ENCODE measurements at regions not wholly inside any gene's neighbourhood (a gene's known extent, or its start where the extent isn't known, plus 50 kb on each side); places are given as distances from the start of the nearest gene placed in this dataset.

DNA sequence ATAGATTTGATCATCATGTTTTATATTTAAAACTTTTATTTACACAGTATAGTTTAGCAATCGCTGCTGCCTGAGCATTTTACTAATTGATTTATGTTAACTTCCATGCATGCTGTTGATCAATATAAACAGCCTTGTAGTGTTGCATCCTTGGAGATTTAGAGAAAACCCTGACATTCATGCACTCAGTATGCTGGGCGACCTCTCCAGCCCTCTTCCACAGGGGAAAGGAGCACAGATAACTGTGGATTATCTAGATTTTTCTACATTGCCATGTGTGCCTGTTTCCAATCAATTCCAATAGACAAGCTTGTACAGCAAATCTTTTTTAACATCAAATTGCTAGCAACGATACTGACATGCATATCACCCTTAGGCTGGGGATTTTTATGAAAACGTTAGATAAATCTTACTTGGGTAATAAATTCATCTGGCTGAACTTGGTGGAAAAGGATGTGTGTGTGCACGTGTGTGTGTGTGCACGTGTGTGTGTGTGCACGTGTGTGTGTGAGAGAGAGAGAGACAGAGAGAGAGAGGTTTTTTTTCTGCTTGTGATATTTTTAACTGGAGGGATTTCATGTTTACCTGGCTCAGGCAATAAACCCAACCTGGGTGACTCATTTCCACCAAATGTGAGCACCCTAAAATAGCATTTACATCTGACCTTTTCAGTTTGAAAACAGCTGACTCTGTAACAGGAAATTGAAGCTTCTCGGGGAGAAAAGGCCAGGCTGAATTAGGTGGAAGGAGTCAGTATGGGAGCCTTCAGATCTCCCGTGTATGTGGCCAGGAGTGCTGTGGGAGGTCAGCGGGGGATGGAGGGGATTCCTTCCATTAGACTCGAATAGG, 339.8 kb downstream of the PRDM2 start:
- no peak for FAIRE-seq
- Histone ChIP-seq H3K4me2 (no peak overlapping the region), H3K4me1 (no peaks in the 10 kb centered on the region), H3K4me3 (no peak overlapping the region), H3K9me3 (no peaks in the 10 kb centered on the region), H3K27ac (no peak overlapping the region)
- WGBS (ENCODE audit: missing lambda C conversion rate), result 2% methylated on average over 11 of the region's 11 CpGs
- no peak for DNase-seq (ENCODE audit: low read depth in 1 of 2, low spot score in 1 of 2)
- ATAC-seq, result no peak
- no peak for TF ChIP-seq ZSCAN20 (CRISPR knock-in tag; IDR thresholded peaks at IDR 0.05)
- no peak for TF ChIP-seq FOSB (CRISPR knock-in tag; IDR thresholded peaks at IDR 0.05)
- TF ChIP-seq, protein P1, sequence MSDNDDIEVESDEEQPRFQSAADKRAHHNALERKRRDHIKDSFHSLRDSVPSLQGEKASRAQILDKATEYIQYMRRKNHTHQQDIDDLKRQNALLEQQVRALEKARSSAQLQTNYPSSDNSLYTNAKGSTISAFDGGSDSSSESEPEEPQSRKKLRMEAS (IDR thresholded peaks at IDR 0.05), result no peak
- no peak for TF ChIP-seq NR3C1 (IDR thresholded peaks at IDR 0.05)
- TF ChIP-seq CHD4 (IDR thresholded peaks at IDR 0.05; ENCODE audit: borderline replicate concordance), result no peak
- no peak for TF ChIP-seq POLR2AphosphoS2 (conservative IDR thresholded peaks at IDR 0.05; ENCODE audit: low read length)
- TF ChIP-seq, protein P2, sequence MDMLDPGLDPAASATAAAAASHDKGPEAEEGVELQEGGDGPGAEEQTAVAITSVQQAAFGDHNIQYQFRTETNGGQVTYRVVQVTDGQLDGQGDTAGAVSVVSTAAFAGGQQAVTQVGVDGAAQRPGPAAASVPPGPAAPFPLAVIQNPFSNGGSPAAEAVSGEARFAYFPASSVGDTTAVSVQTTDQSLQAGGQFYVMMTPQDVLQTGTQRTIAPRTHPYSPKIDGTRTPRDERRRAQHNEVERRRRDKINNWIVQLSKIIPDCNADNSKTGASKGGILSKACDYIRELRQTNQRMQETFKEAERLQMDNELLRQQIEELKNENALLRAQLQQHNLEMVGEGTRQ (IDR thresholded peaks at IDR 0.05), result no peak
- no peak for TF ChIP-seq KDM5A (IDR thresholded peaks at IDR 0.05)
- ChIA-PET CTCF (no interaction called here), POLR2A (no interaction called here)

DNA sequence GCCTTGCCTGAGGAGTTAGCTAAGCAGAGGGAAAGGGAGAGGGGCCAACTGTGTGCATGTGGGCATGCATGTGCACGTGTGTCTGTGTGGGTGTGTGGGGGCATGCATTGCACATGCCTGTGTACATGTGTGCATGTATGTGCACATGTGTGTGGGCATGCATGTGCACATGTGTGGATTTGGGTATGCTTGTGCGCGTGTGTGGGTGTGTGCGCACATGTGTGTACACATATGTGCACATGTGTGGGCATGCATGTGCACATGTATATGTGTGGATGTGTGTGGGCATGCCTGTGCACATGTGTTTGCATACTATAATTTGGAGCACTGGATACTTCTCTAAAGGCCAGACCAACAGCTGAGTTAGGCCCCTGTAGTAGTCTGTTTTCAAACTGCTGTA, 350.0 kb downstream of the PRDM2 start:
- FAIRE-seq (no peak), ATAC-seq (no peak), DNase-seq (ENCODE audit: low read depth in 1 of 2, low spot score in 1 of 2) (no peak)
- H3K9me3 ChIP-seq, result no peaks in the 10 kb centered on the region
- TF ChIP-seq, protein P3, sequence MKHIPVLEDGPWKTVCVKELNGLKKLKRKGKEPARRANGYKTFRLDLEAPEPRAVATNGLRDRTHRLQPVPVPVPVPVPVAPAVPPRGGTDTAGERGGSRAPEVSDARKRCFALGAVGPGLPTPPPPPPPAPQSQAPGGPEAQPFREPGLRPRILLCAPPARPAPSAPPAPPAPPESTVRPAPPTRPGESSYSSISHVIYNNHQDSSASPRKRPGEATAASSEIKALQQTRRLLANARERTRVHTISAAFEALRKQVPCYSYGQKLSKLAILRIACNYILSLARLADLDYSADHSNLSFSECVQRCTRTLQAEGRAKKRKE (CRISPR knock-in tag; IDR thresholded peaks at IDR 0.05; ENCODE audit: low read depth), result no peak
- no peak for TF ChIP-seq CEBPB (IDR thresholded peaks at IDR 0.05)
- TF ChIP-seq TP53 (CRISPR knock-in tag; IDR thresholded peaks at IDR 0.05), result no peak
- TF ChIP-seq, protein P4, sequence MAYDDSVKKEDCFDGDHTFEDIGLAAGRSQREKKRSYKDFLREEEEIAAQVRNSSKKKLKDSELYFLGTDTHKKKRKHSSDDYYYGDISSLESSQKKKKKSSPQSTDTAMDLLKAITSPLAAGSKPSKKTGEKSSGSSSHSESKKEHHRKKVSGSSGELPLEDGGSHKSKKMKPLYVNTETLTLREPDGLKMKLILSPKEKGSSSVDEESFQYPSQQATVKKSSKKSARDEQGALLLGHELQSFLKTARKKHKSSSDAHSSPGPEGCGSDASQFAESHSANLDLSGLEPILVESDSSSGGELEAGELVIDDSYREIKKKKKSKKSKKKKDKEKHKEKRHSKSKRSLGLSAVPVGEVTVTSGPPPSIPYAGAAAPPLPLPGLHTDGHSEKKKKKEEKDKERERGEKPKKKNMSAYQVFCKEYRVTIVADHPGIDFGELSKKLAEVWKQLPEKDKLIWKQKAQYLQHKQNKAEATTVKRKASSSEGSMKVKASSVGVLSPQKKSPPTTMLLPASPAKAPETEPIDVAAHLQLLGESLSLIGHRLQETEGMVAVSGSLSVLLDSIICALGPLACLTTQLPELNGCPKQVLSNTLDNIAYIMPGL (CRISPR knock-in tag; IDR thresholded peaks at IDR 0.05; ENCODE audit: borderline replicate concordance), result no peak
- no peak for TF ChIP-seq CHD2 (IDR thresholded peaks at IDR 0.05; ENCODE audit: low read length, partially characterized antibody)
- no peak for TF ChIP-seq HOXB13 (CRISPR knock-in tag; IDR thresholded peaks at IDR 0.05; ENCODE audit: low read depth)
- CTCF ChIA-PET, result no interaction called here
- POLR2A ChIA-PET, result no interaction called here
- no peaks in the 10 kb centered on the region for H3K4me1 ChIP-seq
- no peak overlapping the region for H3K4me3 ChIP-seq
- 0% methylated on average over 3 of the region's 4 CpGs for WGBS (ENCODE audit: missing lambda C conversion rate)
- H3K4me2 ChIP-seq, result no peak overlapping the region
- H3K27ac ChIP-seq, result no peak overlapping the region

DNA sequence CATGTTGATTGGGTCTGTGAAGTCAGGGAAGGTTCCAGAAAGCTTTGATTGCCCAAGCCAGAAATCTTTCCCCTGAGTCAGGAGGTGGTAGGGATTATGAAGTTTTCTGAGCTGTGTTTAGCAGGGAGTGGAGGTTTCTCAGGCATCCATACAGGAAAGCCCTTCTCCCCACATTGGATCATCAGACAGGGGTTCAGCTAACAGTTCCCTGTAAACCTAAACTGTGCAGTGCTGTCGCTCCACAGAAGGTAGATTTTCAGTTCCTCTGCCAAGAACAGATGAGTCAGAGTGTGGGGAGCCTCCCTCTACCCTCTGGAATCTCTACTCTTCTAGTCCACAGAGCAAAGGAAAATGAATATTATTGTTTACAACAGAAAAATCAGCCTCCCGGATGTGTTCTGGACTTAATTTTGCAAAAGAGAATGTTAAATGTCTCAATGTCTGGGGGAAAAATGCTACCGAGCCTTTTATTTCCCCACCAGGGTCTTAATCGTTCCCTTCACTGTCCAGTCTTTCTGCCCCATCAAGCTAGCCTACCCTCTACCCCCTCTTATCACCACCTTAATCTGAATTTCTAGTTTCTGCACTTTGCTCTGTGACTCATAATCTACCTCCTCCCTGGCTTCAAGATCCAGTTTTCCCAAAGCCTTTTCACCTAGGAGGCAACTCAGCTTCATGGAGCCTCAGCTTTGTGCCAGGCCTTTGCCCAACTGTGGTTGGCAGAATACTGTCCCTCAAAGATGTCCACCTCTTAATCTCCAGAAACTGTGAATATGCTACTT, 355.6 kb downstream of the PRDM2 start:
- no peak for ATAC-seq
- ChIA-PET POLR2A (no interaction called here), CTCF (no interaction called here)
- WGBS (ENCODE audit: missing lambda C conversion rate), result 0% methylated on average over 4 of the region's 4 CpGs
- no peaks in the 10 kb centered on the region for H3K9me3 ChIP-seq
- H3K4me3 ChIP-seq, result no peak overlapping the region
- H3K4me2 ChIP-seq, result no peak overlapping the region
- no peak overlapping the region for H3K27ac ChIP-seq
- H3K4me1 ChIP-seq, result no peaks in the 10 kb centered on the region
- no peak for FAIRE-seq
- no peak for DNase-seq (ENCODE audit: low read depth in 1 of 2, low spot score in 1 of 2)
- TF ChIP-seq FOSL2 (IDR thresholded peaks at IDR 0.05), result no peak
- TF ChIP-seq FOSL2 (CRISPR knock-in tag; IDR thresholded peaks at IDR 0.05), result no peak
- TF ChIP-seq, protein P5, sequence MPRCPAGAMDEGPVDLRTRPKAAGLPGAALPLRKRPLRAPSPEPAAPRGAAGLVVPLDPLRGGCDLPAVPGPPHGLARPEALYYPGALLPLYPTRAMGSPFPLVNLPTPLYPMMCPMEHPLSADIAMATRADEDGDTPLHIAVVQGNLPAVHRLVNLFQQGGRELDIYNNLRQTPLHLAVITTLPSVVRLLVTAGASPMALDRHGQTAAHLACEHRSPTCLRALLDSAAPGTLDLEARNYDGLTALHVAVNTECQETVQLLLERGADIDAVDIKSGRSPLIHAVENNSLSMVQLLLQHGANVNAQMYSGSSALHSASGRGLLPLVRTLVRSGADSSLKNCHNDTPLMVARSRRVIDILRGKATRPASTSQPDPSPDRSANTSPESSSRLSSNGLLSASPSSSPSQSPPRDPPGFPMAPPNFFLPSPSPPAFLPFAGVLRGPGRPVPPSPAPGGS (IDR thresholded peaks at IDR 0.05), result no peak
- TF ChIP-seq, protein P3 (CRISPR knock-in tag; IDR thresholded peaks at IDR 0.05; ENCODE audit: low read depth), result no peak
- no peak for TF ChIP-seq BHLHE40 (IDR thresholded peaks at IDR 0.05; ENCODE audit: low read depth, low read length)
- no peak for TF ChIP-seq HOXB13 (CRISPR knock-in tag; IDR thresholded peaks at IDR 0.05; ENCODE audit: low read depth)
- no peak for TF ChIP-seq KDM1A (IDR thresholded peaks at IDR 0.05; ENCODE audit: low read depth)
- no peak for TF ChIP-seq SREBF2 (IDR thresholded peaks at IDR 0.05)
- TF ChIP-seq TFCP2L1 (CRISPR knock-in tag; IDR thresholded peaks at IDR 0.05), result no peak
- no peak for TF ChIP-seq HDAC2 (IDR thresholded peaks at IDR 0.05)
- TF ChIP-seq ESRRA (IDR thresholded peaks at IDR 0.05; ENCODE audit: borderline replicate concordance, low read length), result no peak
- TF ChIP-seq, protein P6, sequence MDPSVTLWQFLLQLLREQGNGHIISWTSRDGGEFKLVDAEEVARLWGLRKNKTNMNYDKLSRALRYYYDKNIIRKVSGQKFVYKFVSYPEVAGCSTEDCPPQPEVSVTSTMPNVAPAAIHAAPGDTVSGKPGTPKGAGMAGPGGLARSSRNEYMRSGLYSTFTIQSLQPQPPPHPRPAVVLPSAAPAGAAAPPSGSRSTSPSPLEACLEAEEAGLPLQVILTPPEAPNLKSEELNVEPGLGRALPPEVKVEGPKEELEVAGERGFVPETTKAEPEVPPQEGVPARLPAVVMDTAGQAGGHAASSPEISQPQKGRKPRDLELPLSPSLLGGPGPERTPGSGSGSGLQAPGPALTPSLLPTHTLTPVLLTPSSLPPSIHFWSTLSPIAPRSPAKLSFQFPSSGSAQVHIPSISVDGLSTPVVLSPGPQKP (IDR thresholded peaks at IDR 0.05; ENCODE audit: low read depth, low read length), result no peak
- no peak for TF ChIP-seq SMC3 (IDR thresholded peaks at IDR 0.05)
- no peak for TF ChIP-seq RNF2 (IDR thresholded peaks at IDR 0.05; ENCODE audit: borderline replicate concordance, low read depth)
- TF ChIP-seq HEYL (CRISPR knock-in tag; IDR thresholded peaks at IDR 0.05), result no peak
